Activated T-helper 2 cell treated with anti-CD3 and anti-CD28 coated beads, Interferon-gamma antibody, Interleukin-2, Interleukin-4, amounts not matched to agents 10 μg/mL and 5 μg/mL and 100 μg/mL, durations not matched to agents 14 hours and 24 hours and 36 hours (primary cell): ENCODE measurements at regions not wholly inside any gene's neighbourhood (a gene's known extent, or its start where the extent isn't known, plus 50 kb on each side); places are given as distances from the start of the nearest gene placed in this dataset.

ENCODE experiments used
- DNase-seq: peaks from one replicate; pipeline ENCODE4 v3.0.0; 2021; ENCODE audit warnings: low spot score
- H3K27ac Mint-ChIP-seq: one replicate; pipeline ENCODE4 v1.8.0; 2021; ENCODE audit warnings: mixed read lengths
- H3K27me3 Mint-ChIP-seq: one replicate; pipeline ENCODE4 v1.8.0; 2021; ENCODE audit warnings: low read depth, mixed read lengths
- H3K36me3 Mint-ChIP-seq: one replicate; pipeline ENCODE4 v1.8.0; 2021; ENCODE audit warnings: low read depth, mixed read lengths
- H3K4me1 Mint-ChIP-seq: one replicate; pipeline ENCODE4 v1.8.0; 2021; ENCODE audit warnings: low read depth, mixed read lengths
- H3K4me3 Mint-ChIP-seq: one replicate; pipeline ENCODE4 v1.8.0; 2021; ENCODE audit warnings: low read depth, mild to moderate bottlenecking, moderate library complexity, mixed read lengths
- H3K9me3 Mint-ChIP-seq: one replicate; pipeline ENCODE4 v1.8.0; 2021; ENCODE audit warnings: mixed read lengths
- intact Hi-C: fragments of 100-400 bp; cut with micrococcal nuclease; formaldehyde crosslinking; loops from one replicate; pipeline ENCODE4 v1.15.1; 2023

- Mint-ChIP-seq H3K27me3 (no peaks in the 10 kb centered on the region), H3K4me3 (no peak overlapping the region), H3K36me3 (no peaks in the 10 kb centered on the region), H3K27ac (no peak overlapping the region), H3K4me1 (no peaks in the 10 kb centered on the region), H3K9me3 (no peaks in the 10 kb centered on the region)
- intact Hi-C loops: no loop called here
- DNase-seq: no peak
These were observed 102.3 kb upstream of the PCDH7 start for GRCh38 chr4:30617836-30618235.

DNA sequence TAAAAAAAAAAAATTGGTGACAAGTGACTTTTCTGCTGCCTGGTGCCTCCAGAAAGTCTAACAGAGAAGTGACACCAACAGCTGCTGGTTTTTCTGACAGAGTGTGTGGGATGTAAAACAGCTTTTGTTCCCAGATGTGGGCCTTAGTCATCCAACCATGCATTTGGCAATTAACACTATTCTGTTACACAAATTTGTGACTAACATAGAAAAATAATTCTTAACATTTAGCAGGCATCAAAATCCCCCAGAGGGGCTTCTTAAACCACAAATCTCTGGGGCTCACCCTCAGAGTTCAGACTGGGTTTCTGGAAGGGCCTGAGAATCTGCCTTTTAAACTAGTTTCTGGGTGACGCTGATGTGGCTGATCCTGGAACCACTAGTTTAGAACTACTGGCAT lies 100.5 kb upstream of the PCDH7 start:
- peaks cover 4% of the 10 kb centered on the region for H3K9me3 Mint-ChIP-seq
- no peaks in the 10 kb centered on the region for H3K27me3 Mint-ChIP-seq
- no peaks in the 10 kb centered on the region for H3K4me1 Mint-ChIP-seq
- H3K27ac Mint-ChIP-seq: no peak overlapping the region
- no peaks in the 10 kb centered on the region for H3K36me3 Mint-ChIP-seq
- intact Hi-C loops: no loop called here
- DNase-seq: no peak
- no peak overlapping the region for H3K4me3 Mint-ChIP-seq

GRCh38 chr4:30620711-30621110 lies 99.5 kb upstream of the PCDH7 start:
- no peak for DNase-seq
- intact Hi-C loops: no loop called here
- no peak overlapping the region for H3K4me3 Mint-ChIP-seq
- H3K9me3 Mint-ChIP-seq: peaks cover 4% of the 10 kb centered on the region
- H3K4me1 Mint-ChIP-seq: no peaks in the 10 kb centered on the region
- H3K27me3 Mint-ChIP-seq: no peaks in the 10 kb centered on the region
- no peaks in the 10 kb centered on the region for H3K36me3 Mint-ChIP-seq
- H3K27ac Mint-ChIP-seq: no peak overlapping the region

- H3K9me3 Mint-ChIP-seq: peaks cover 7% of the 10 kb centered on the region
- intact Hi-C loops: no loop called here
These were observed 89.7 kb upstream of the PCDH7 start for GRCh38 chr4:30630431-30630830.

GRCh38 chr4:30632751-30633150 lies 87.4 kb upstream of the PCDH7 start:
- no peaks in the 10 kb centered on the region for H3K4me1 Mint-ChIP-seq
- no peaks in the 10 kb centered on the region for H3K36me3 Mint-ChIP-seq
- no peak overlapping the region for H3K4me3 Mint-ChIP-seq
- H3K27ac Mint-ChIP-seq: no peak overlapping the region
- peaks cover 11% of the 10 kb centered on the region for H3K9me3 Mint-ChIP-seq
- DNase-seq: no peak
- no peaks in the 10 kb centered on the region for H3K27me3 Mint-ChIP-seq
- intact Hi-C loops: no loop called here

More at GRCh38 chr4:30630431-30630830, 89.7 kb upstream of the PCDH7 start:
- H3K27ac Mint-ChIP-seq: no peak overlapping the region
- no peak for DNase-seq
- no peaks in the 10 kb centered on the region for H3K36me3 Mint-ChIP-seq
- no peaks in the 10 kb centered on the region for H3K27me3 Mint-ChIP-seq
- H3K4me3 Mint-ChIP-seq: no peak overlapping the region
- H3K4me1 Mint-ChIP-seq: no peaks in the 10 kb centered on the region

GRCh38 chr4:30641345-30641744 lies 78.8 kb upstream of the PCDH7 start:
- H3K27ac Mint-ChIP-seq: no peak overlapping the region
- no peaks in the 10 kb centered on the region for H3K36me3 Mint-ChIP-seq
- intact Hi-C loops: no loop called here
- H3K27me3 Mint-ChIP-seq: no peaks in the 10 kb centered on the region
- no peaks in the 10 kb centered on the region for H3K4me1 Mint-ChIP-seq
- DNase-seq: no peak
- H3K9me3 Mint-ChIP-seq: peaks cover 17% of the 10 kb centered on the region
- H3K4me3 Mint-ChIP-seq: no peak overlapping the region

DNA sequence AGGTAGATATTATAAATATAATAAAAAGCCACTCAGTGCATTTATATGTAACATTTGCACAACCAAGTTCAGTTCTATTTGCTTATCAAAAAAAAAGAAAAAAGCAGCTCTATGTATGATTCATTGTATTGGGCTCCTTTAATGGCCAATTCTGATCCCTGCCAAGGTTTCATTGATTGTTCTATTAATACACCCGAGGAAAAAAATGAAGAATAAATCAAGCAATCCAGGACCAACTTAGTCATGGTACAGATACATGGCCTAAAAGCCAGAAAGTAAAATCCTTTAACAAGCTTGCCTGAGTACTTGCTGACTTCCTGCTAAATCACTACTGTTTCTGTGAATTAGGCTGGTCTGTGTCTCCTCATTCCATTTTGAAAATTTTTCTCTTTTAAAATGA lies 77.6 kb upstream of the PCDH7 start:
- Mint-ChIP-seq H3K36me3 (no peaks in the 10 kb centered on the region), H3K27me3 (no peaks in the 10 kb centered on the region), H3K4me1 (no peaks in the 10 kb centered on the region), H3K4me3 (no peak overlapping the region), H3K27ac (no peak overlapping the region), H3K9me3 (peaks cover 15% of the 10 kb centered on the region)
- DNase-seq: no peak
- intact Hi-C loops: no loop called here

- DNase-seq: no peak
- intact Hi-C loops: no loop called here
- no peak overlapping the region for H3K27ac Mint-ChIP-seq
- no peak overlapping the region for H3K4me3 Mint-ChIP-seq
- no peaks in the 10 kb centered on the region for H3K36me3 Mint-ChIP-seq
- no peaks in the 10 kb centered on the region for H3K27me3 Mint-ChIP-seq
- no peaks in the 10 kb centered on the region for H3K4me1 Mint-ChIP-seq
- peaks cover 12% of the 10 kb centered on the region for H3K9me3 Mint-ChIP-seq
These were observed 66.9 kb upstream of the PCDH7 start for GRCh38 chr4:30653291-30653690.

GRCh38 chr4:30656828-30657227 lies 63.3 kb upstream of the PCDH7 start:
- intact Hi-C loops: no loop called here
- no peaks in the 10 kb centered on the region for H3K4me1 Mint-ChIP-seq

GRCh38 chr4:30667919-30668318 lies 52.2 kb upstream of the PCDH7 start:
- Mint-ChIP-seq H3K4me1 (no peaks in the 10 kb centered on the region), H3K27ac (no peak overlapping the region), H3K9me3 (no peaks in the 10 kb centered on the region), H3K27me3 (no peaks in the 10 kb centered on the region), H3K4me3 (no peak overlapping the region), H3K36me3 (no peaks in the 10 kb centered on the region)
- no peak for DNase-seq
- intact Hi-C loops: no loop called here

More at GRCh38 chr4:30656828-30657227, 63.3 kb upstream of the PCDH7 start:
- H3K36me3 Mint-ChIP-seq: no peaks in the 10 kb centered on the region
- no peak overlapping the region for H3K4me3 Mint-ChIP-seq
- H3K27me3 Mint-ChIP-seq: no peaks in the 10 kb centered on the region
- no peak overlapping the region for H3K27ac Mint-ChIP-seq
- peaks cover 9% of the 10 kb centered on the region for H3K9me3 Mint-ChIP-seq
- no peak for DNase-seq

GRCh38 chr4:30670206-30670605 lies 50.0 kb upstream of the PCDH7 start:
- DNase-seq: no peak
- intact Hi-C loops: no loop called here
- Mint-ChIP-seq H3K27me3 (no peaks in the 10 kb centered on the region), H3K9me3 (peaks cover 7% of the 10 kb centered on the region), H3K36me3 (no peaks in the 10 kb centered on the region), H3K27ac (no peak overlapping the region), H3K4me1 (no peaks in the 10 kb centered on the region), H3K4me3 (no peak overlapping the region)
